Body of pancreas (tissue), 4 donors: ENCODE measurements at regions not wholly inside any gene's neighbourhood (a gene's known extent, or its start where the extent isn't known, plus 50 kb on each side); places are given as distances from the start of the nearest gene placed in this dataset.

Source experiments
- ATAC-seq: fragments of 150-250 bp; one replicate; pipeline ENCODE4 v1.9.1; 2016
- DNase-seq, 4 donors: peaks; one replicate each; pipeline ENCODE4 v3.0.0-alpha.2; 2019
- H3K27ac ChIP-seq, 4 donors: fragments of 200-600 bp; sonication (generic); 1 replicate in 3 of 4; 2 replicates in 1 of 4; pipeline versions ENCODE4 v1.5.1 to v1.6.1; 2016 to 2019; ENCODE audit warnings: mild to moderate bottlenecking in 1 of 4, mixed read lengths in 1 of 4, moderate library complexity in 1 of 4
- H3K27me3 ChIP-seq, 2 donors: fragments of 200-600 bp; sonication (generic); one replicate each; pipeline ENCODE4 v1.6.0; 2016; ENCODE audit warnings: mild to moderate bottlenecking in 1 of 2
- H3K36me3 ChIP-seq, 2 donors: fragments of 200-600 bp; sonication (generic); replicated peaks in 1 of 2; 2 replicates each; pipeline ENCODE4 v1.5.1; 2016; ENCODE audit warnings: low read depth in 2 of 2; ENCODE audit not compliant: insufficient read depth in 1 of 2
- H3K4me1 ChIP-seq: fragments of 200-600 bp; sonication (generic); one replicate; pipeline ENCODE4 v1.6.0; 2016
- H3K4me3 ChIP-seq, 2 donors: fragments of 200-600 bp; sonication (generic); 1 replicate in 1 of 2; 2 replicates in 1 of 2; pipeline ENCODE4 v1.5.1; 2016 to 2019
- H3K9me3 ChIP-seq, 3 donors: fragments of 200-600 bp; sonication (generic); 1 replicate in 2 of 3; 2 replicates in 1 of 3; pipeline ENCODE4 v1.5.1; 2016
- POLR2A ChIP-seq, 3 donors: fragments of 450-650 bp; IDR thresholded peaks; one replicate each; pipeline ENCODE4 v1.6.1; 2016; ENCODE audit warnings: antibody characterized with exemption in 3 of 3, mild to moderate bottlenecking in 2 of 3
- WGBS, 2 donors: methylation state at CpG; one replicate each; pipeline ENCODE4 v1.1.5; 2017; 5-methylcytosine and 5-hydroxymethylcytosine counted together
- intact Hi-C: fragments of 100-400 bp; cut with DNase I; formaldehyde crosslinking; loops from one replicate; pipeline ENCODE4 v1.15.1; 2023
- TF ChIP-seq, protein P1 (sequence below), 7 experiments: fragments of 450-650 bp in 4 of 7; fragments of 200-600 bp in 3 of 7; sonication (generic) in 3 of 7; IDR thresholded peaks; one replicate each; pipeline ENCODE4 v1.5.1; 2016 to 2019; ENCODE audit warnings: antibody characterized with exemption in 7 of 7

DNA sequence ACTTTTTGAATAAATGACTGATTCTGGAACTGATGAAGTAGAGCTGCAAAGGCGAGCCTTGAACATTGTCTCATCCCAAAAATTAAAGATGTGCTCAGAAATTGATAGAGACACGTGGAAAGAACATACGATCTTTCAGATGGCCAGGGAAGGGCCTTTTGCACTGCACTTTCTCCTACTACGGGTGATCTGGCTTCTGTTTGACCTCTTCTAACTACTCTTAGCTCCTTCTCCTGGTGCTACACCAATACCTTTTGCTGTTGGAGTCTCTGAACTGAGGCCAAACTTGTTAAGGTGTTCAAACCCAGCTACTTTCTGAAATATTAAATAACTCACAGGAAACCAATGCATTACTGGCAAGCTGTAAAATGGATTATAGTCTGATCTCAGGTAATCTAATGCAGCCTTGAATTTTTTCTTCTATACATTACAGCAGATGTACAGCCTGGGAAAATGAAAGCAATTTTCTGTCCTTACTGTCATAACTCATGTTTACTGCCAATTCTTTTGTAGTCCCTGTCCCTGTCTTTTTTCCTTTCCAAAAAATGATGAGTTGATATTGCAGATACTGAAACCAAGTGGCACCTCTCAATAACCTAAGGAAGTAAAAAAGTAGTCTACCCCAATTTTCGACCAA, 1086.1 kb upstream of the CNTN5 start:
- WGBS, 2 donors, result 40 to 55% methylated on average over 5 of the region's 5 CpGs
- Histone ChIP-seq H3K27ac (no peak overlapping the region), H3K4me3 (no peak overlapping the region), H3K27me3 (no peaks in the 10 kb centered on the region), H3K9me3 (no peaks in the 10 kb centered on the region), H3K36me3 (no peaks in the 10 kb centered on the region), H3K4me1 (no peaks in the 10 kb centered on the region)
- no peak for DNase-seq
- TF ChIP-seq POLR2A (IDR thresholded peaks at IDR 0.05), result no peak
- TF ChIP-seq, protein P1, sequence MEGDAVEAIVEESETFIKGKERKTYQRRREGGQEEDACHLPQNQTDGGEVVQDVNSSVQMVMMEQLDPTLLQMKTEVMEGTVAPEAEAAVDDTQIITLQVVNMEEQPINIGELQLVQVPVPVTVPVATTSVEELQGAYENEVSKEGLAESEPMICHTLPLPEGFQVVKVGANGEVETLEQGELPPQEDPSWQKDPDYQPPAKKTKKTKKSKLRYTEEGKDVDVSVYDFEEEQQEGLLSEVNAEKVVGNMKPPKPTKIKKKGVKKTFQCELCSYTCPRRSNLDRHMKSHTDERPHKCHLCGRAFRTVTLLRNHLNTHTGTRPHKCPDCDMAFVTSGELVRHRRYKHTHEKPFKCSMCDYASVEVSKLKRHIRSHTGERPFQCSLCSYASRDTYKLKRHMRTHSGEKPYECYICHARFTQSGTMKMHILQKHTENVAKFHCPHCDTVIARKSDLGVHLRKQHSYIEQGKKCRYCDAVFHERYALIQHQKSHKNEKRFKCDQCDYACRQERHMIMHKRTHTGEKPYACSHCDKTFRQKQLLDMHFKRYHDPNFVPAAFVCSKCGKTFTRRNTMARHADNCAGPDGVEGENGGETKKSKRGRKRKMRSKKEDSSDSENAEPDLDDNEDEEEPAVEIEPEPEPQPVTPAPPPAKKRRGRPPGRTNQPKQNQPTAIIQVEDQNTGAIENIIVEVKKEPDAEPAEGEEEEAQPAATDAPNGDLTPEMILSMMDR (IDR thresholded peaks at IDR 0.05), result no peak
- intact Hi-C loops, result no loop called here
- ATAC-seq, result no peak

DNA sequence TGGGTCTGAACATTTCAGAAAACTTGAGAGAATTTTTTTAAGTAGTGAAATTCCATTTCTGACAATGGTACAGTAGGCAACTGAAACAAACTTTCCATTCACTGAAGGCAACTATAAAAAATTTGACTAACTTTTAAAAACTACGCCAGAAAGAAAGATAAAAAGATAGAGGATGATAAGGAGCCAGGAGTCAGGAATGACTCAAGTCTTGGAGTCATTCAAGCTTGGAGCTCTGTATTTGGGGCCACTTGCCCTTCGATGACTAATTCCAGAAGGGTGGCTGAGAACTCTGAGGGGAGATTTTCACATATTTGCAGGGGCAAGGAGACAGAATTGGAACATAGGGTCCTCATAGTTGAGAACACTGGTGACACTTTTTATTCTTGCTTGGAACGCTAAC, 1083.2 kb upstream of the CNTN5 start:
- ATAC-seq, result no peak
- 63% methylated on average over 3 of the region's 3 CpGs for WGBS, 2 donors
- H3K4me1 ChIP-seq, result no peaks in the 10 kb centered on the region
- DNase-seq, result no peak
- no peaks in the 10 kb centered on the region for H3K27me3 ChIP-seq
- H3K4me3 ChIP-seq, result no peak overlapping the region
- H3K36me3 ChIP-seq, result no peaks in the 10 kb centered on the region
- intact Hi-C loops, result no loop called here
- H3K27ac ChIP-seq, result no peak overlapping the region
- no peak for TF ChIP-seq POLR2A (IDR thresholded peaks at IDR 0.05)
- TF ChIP-seq, protein P1 (IDR thresholded peaks at IDR 0.05), result no peak
- no peaks in the 10 kb centered on the region for H3K9me3 ChIP-seq

DNA sequence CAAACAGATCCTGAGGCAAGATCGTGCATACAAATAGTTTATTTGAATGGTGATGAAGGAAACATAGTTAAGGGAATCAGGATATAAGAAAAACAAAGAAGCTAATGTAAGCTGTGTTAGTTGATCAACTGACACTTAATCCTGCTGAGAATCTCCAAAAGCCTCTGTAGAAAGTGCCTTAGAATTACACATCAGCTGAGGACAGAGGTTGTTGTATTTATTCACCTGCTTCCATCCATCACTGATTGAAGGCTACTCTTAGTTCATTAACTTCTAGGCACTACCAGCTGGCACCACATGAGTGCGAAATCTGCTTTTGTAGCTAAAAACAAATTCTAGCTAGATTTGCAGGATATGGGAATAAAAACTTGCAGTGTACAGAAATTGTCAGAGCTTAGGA, 1082.0 kb upstream of the CNTN5 start:
- 49 to 58% methylated on average over 2 of the region's 2 CpGs for WGBS, 2 donors
- intact Hi-C loops, result no loop called here

DNA sequence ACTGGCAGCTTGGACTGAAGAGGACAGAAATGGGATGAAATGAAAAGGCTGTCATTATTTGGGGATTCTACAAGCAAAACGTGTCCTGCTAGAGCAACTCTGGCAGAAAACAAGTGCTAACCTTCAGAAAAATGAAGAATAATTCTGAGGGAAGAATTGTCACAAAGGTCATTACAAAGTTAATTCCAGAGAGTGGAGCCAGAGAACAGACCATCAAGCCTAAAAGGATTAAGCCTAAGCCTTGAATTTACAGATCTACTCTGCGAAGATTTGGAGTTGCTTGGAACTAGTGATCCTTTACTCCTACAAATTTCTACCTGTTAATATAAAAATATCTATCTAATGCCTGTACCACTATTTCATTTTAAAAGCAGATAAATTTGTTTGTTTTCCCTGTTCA, 1077.3 kb upstream of the CNTN5 start:
- no peak overlapping the region for H3K4me3 ChIP-seq
- DNase-seq (no peak), ATAC-seq (no peak)
- H3K27ac ChIP-seq, result no peak overlapping the region
- H3K27me3 ChIP-seq, result no peaks in the 10 kb centered on the region
- TF ChIP-seq, protein P1 (IDR thresholded peaks at IDR 0.05), result no peak
- TF ChIP-seq POLR2A (IDR thresholded peaks at IDR 0.05), result no peak
- H3K36me3 ChIP-seq, result no peaks in the 10 kb centered on the region
- 52 to 53% methylated on average over 2 of the region's 2 CpGs for WGBS, 2 donors
- intact Hi-C loops, result no loop called here
- H3K4me1 ChIP-seq, result no peaks in the 10 kb centered on the region
- no peaks in the 10 kb centered on the region for H3K9me3 ChIP-seq

More for the DNA sequence above, 1082.0 kb upstream of the CNTN5 start:
- TF ChIP-seq, protein P1 (IDR thresholded peaks at IDR 0.05), result no peak
- TF ChIP-seq POLR2A (IDR thresholded peaks at IDR 0.05), result no peak
- H3K4me1 ChIP-seq, result no peaks in the 10 kb centered on the region
- no peak overlapping the region for H3K27ac ChIP-seq
- DNase-seq (no peak), ATAC-seq (no peak)
- no peaks in the 10 kb centered on the region for H3K9me3 ChIP-seq
- no peak overlapping the region for H3K4me3 ChIP-seq
- no peaks in the 10 kb centered on the region for H3K36me3 ChIP-seq
- H3K27me3 ChIP-seq, result no peaks in the 10 kb centered on the region

DNA sequence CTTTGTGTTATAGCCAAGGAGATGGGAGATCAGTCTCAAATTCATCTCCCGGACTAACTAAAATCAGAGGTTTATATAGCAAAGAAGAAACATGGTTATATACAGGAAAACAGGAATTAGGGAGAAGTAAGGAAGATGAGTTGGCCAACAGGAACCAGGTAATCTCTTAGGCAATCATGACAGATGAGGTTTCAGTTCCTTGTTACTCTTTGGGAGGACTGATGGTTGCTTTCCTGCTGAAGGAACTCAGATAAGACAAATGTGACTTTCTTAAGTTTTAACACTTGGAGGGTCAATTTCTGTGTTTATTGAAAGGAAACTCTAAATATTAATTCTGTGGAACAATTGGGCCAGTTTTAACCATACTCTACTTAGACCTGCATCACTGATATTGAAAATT, 1072.0 kb upstream of the CNTN5 start:
- no peaks in the 10 kb centered on the region for H3K36me3 ChIP-seq
- H3K9me3 ChIP-seq, result no peaks in the 10 kb centered on the region
- no peaks in the 10 kb centered on the region for H3K4me1 ChIP-seq
- no peak overlapping the region for H3K27ac ChIP-seq
- TF ChIP-seq, protein P1 (IDR thresholded peaks at IDR 0.05), result no peak
- TF ChIP-seq POLR2A (IDR thresholded peaks at IDR 0.05), result no peak
- no peak overlapping the region for H3K4me3 ChIP-seq
- WGBS, 2 donors, result 68 to 83% methylated on average over 1 of the region's 1 CpG
- ATAC-seq (no peak), DNase-seq (no peak)
- intact Hi-C loops, result no loop called here
- H3K27me3 ChIP-seq, result no peaks in the 10 kb centered on the region
